CD8-positive, alpha-beta memory T cell (primary cell): ENCODE measurements at regions not wholly inside any gene's neighbourhood (a gene's known extent, or its start where the extent isn't known, plus 50 kb on each side); places are given as distances from the start of the nearest gene placed in this dataset.
"Not testable (repeated sequence)": the region's sequence is repeated elsewhere in the genome, so short reads cannot be mapped to it uniquely, and the experiment has no call there.

Experiments used
- CTCF ChIA-PET: fragments of 350-600 bp; sonication (Branson Sonifier 250); formaldehyde crosslinking; loops from one replicate; lab custom pipeline; 2021; ENCODE audit warnings: antibody characterized with exemption; lab: Charles Lee
- POLR2A ChIA-PET: fragments of 350-600 bp; sonication (Branson Sonifier 250); formaldehyde crosslinking; loops from one replicate; lab custom pipeline; 2021; ENCODE audit warnings: antibody characterized with exemption; lab: Charles Lee
- DNase-seq, 5 donors: peaks; one replicate each; pipeline versions ENCODE4 v3.0.0 to v3.0.0-alpha.2; 2020 to 2022; ENCODE audit warnings: mixed read lengths in 1 of 5
- H3K27ac ChIP-seq: one replicate; pipeline ENCODE4 v1.7.0; 2013; ENCODE audit warnings: low read depth, mild to moderate bottlenecking, low read length, moderate library complexity
- H3K27me3 ChIP-seq: 2 replicates; pipeline ENCODE4 v1.7.0; 2013; ENCODE audit warnings: low read length, mild to moderate bottlenecking; ENCODE audit not compliant: insufficient read depth, poor library complexity, severe bottlenecking
- H3K36me3 ChIP-seq: 2 replicates; pipeline ENCODE4 v1.7.0; 2013; ENCODE audit warnings: mild to moderate bottlenecking, low read length, moderate library complexity; ENCODE audit not compliant: insufficient read depth
- H3K4me1 ChIP-seq: 2 replicates; pipeline ENCODE4 v1.7.0; 2013; ENCODE audit warnings: mild to moderate bottlenecking, low read length, moderate library complexity; ENCODE audit not compliant: insufficient read depth
- H3K4me3 ChIP-seq: 2 replicates; pipeline ENCODE4 v1.7.0; 2013; ENCODE audit warnings: mild to moderate bottlenecking, low read length
- H3K9me3 ChIP-seq: 2 replicates; pipeline ENCODE4 v1.7.0; 2013; ENCODE audit warnings: mild to moderate bottlenecking, low read length
- H3K27ac Mint-ChIP-seq, 8 donors: one replicate each; pipeline ENCODE4 v1.8.0; 2020 to 2021; ENCODE audit warnings: mixed read lengths in 8 of 8, mild to moderate bottlenecking in 6 of 8, inconsistent platforms in 3 of 8, moderate library complexity in 3 of 8
- H3K27me3 Mint-ChIP-seq, 2 donors: one replicate each; pipeline ENCODE4 v1.8.0; 2020 to 2021; ENCODE audit warnings: mixed read lengths in 2 of 2, mild to moderate bottlenecking in 1 of 2, moderate library complexity in 1 of 2
- H3K36me3 Mint-ChIP-seq, 3 donors: one replicate each; pipeline ENCODE4 v1.8.0; 2020 to 2021; ENCODE audit warnings: mixed read lengths in 3 of 3, inconsistent platforms in 1 of 3, mild to moderate bottlenecking in 1 of 3
- H3K4me1 Mint-ChIP-seq, 3 donors: one replicate each; pipeline ENCODE4 v1.8.0; 2020 to 2021; ENCODE audit warnings: mixed read lengths in 3 of 3, inconsistent platforms in 1 of 3, mild to moderate bottlenecking in 1 of 3
- H3K4me3 Mint-ChIP-seq, 7 donors: one replicate each; pipeline ENCODE4 v1.8.0; 2020 to 2021; ENCODE audit warnings: mixed read lengths in 7 of 7, mild to moderate bottlenecking in 6 of 7, moderate library complexity in 4 of 7, inconsistent platforms in 2 of 7
- H3K9me3 Mint-ChIP-seq, 5 donors: one replicate each; pipeline ENCODE4 v1.8.0; 2020 to 2022; ENCODE audit warnings: mixed read lengths in 5 of 5, mild to moderate bottlenecking in 3 of 5, moderate library complexity in 2 of 5, inconsistent platforms in 1 of 5

GRCh38 chr2:163897799-163898198, 162.0 kb upstream of the FIGN start:
- H3K27me3 ChIP-seq = no peaks in the 10 kb centered on the region
- H3K27ac ChIP-seq = no peak overlapping the region
- no peaks in the 10 kb centered on the region for H3K36me3 ChIP-seq
- H3K36me3 Mint-ChIP-seq = no peaks in the 10 kb centered on the region
- H3K9me3 ChIP-seq = no peaks in the 10 kb centered on the region
- no peaks in the 10 kb centered on the region for H3K27me3 Mint-ChIP-seq
- no peaks in the 10 kb centered on the region for H3K4me1 ChIP-seq
- no peak for DNase-seq
- peaks cover 12 to 40% (median 22%) of the 10 kb centered on the region in 5 donors for H3K9me3 Mint-ChIP-seq
- H3K27ac Mint-ChIP-seq = no peak overlapping the region
- no peak overlapping the region for H3K4me3 Mint-ChIP-seq
- H3K4me3 ChIP-seq = no peak overlapping the region
- H3K4me1 Mint-ChIP-seq = no peaks in the 10 kb centered on the region
- ChIA-PET CTCF (no interaction called here), POLR2A (no interaction called here)

DNA sequence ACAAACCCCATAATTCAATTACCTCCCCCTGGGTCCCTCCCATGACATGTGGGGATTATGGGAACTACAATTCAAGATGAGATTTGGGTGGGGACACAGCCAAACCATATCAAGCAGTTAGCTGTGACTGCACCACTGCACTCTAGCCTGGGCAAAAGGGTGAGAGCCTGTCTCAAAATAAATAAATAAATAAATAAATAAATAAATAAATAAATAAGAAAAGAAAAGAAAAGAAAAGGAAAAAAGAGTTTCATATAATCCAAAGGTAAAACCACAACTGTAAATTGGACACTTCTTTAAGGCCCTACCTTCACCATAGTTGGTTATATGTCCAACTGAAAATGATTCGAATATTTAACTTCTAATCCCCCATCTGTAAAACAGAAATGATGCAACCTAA, 157.6 kb upstream of the FIGN start:
- H3K27me3 ChIP-seq, CTCF ChIA-PET, POLR2A ChIA-PET, DNase-seq, H3K36me3 ChIP-seq, H3K27me3 Mint-ChIP-seq, H3K4me1 Mint-ChIP-seq, H3K27ac Mint-ChIP-seq, H3K4me3 ChIP-seq, H3K9me3 ChIP-seq, H3K27ac ChIP-seq, H3K4me3 Mint-ChIP-seq, H3K36me3 Mint-ChIP-seq, H3K4me1 ChIP-seq: not testable (repeated sequence)
- H3K9me3 Mint-ChIP-seq = peaks cover 6 to 36% (median 11%) of the 10 kb centered on the region in 5 donors

GRCh38 chr2:163888591-163888990, 152.8 kb upstream of the FIGN start:
- H3K27ac ChIP-seq = no peak overlapping the region
- H3K9me3 ChIP-seq = no peaks in the 10 kb centered on the region
- H3K4me3 ChIP-seq = no peak overlapping the region
- no peaks in the 10 kb centered on the region for H3K36me3 ChIP-seq
- no peaks in the 10 kb centered on the region for H3K4me1 Mint-ChIP-seq
- no peak for DNase-seq
- H3K4me3 Mint-ChIP-seq = no peak overlapping the region
- ChIA-PET CTCF (no interaction called here), POLR2A (no interaction called here)
- H3K9me3 Mint-ChIP-seq = peaks cover 6 to 30% (median 12%) of the 10 kb centered on the region in 5 donors
- H3K27ac Mint-ChIP-seq = no peak overlapping the region
- H3K4me1 ChIP-seq = no peaks in the 10 kb centered on the region
- no peaks in the 10 kb centered on the region for H3K27me3 Mint-ChIP-seq
- no peaks in the 10 kb centered on the region for H3K27me3 ChIP-seq
- no peaks in the 10 kb centered on the region for H3K36me3 Mint-ChIP-seq

GRCh38 chr2:163887182-163887581, 151.4 kb upstream of the FIGN start:
- H3K27me3 ChIP-seq = no peaks in the 10 kb centered on the region
- Mint-ChIP-seq H3K4me1 (no peaks in the 10 kb centered on the region), H3K27me3 (no peaks in the 10 kb centered on the region), H3K4me3 (no peak overlapping the region), H3K9me3 (peaks cover 0 to 24% (median 10%) of the 10 kb centered on the region in 5 donors), H3K36me3 (no peaks in the 10 kb centered on the region), H3K27ac (no peak overlapping the region)
- CTCF ChIA-PET = no interaction called here
- no peaks in the 10 kb centered on the region for H3K9me3 ChIP-seq
- H3K36me3 ChIP-seq = no peaks in the 10 kb centered on the region
- H3K4me3 ChIP-seq = no peak overlapping the region
- DNase-seq = no peak
- H3K27ac ChIP-seq = no peak overlapping the region
- POLR2A ChIA-PET = no interaction called here
- H3K4me1 ChIP-seq = no peaks in the 10 kb centered on the region

- Mint-ChIP-seq H3K27me3 (no peaks in the 10 kb centered on the region), H3K27ac (no peak overlapping the region), H3K36me3 (no peaks in the 10 kb centered on the region), H3K4me1 (no peaks in the 10 kb centered on the region), H3K9me3 (peaks cover 4 to 18% (median 14%) of the 10 kb centered on the region in 5 donors), H3K4me3 (no peak overlapping the region)
- H3K4me3 ChIP-seq = no peak overlapping the region
- H3K36me3 ChIP-seq = no peaks in the 10 kb centered on the region
- H3K4me1 ChIP-seq = no peaks in the 10 kb centered on the region
- H3K27me3 ChIP-seq = no peaks in the 10 kb centered on the region
- DNase-seq = no peak
- H3K27ac ChIP-seq = no peak overlapping the region
- POLR2A ChIA-PET = no interaction called here
- no peaks in the 10 kb centered on the region for H3K9me3 ChIP-seq
- CTCF ChIA-PET = no interaction called here
These were observed 148.6 kb upstream of the FIGN start for GRCh38 chr2:163884416-163884815.

- no peak for DNase-seq
- ChIA-PET CTCF (no interaction called here), POLR2A (no interaction called here)
- Histone ChIP-seq H3K27me3 (no peaks in the 10 kb centered on the region), H3K36me3 (no peaks in the 10 kb centered on the region), H3K27ac (no peak overlapping the region), H3K4me1 (no peaks in the 10 kb centered on the region), H3K9me3 (no peaks in the 10 kb centered on the region), H3K4me3 (no peak overlapping the region)
- Mint-ChIP-seq H3K4me3 (no peak overlapping the region), H3K27me3 (no peaks in the 10 kb centered on the region), H3K9me3 (peaks cover under 1 to 16% (median 9%) of the 10 kb centered on the region in 5 donors), H3K4me1 (no peaks in the 10 kb centered on the region), H3K27ac (peak overlapping the region in 1 of 8 donors; percentile 16), H3K36me3 (no peaks in the 10 kb centered on the region)
These were observed 142.9 kb upstream of the FIGN start for GRCh38 chr2:163878718-163879117.

GRCh38 chr2:163877316-163877715, 141.5 kb upstream of the FIGN start:
- H3K27ac Mint-ChIP-seq = no peak overlapping the region
- POLR2A ChIA-PET = no interaction called here
- no peak for DNase-seq
- H3K4me1 ChIP-seq = no peaks in the 10 kb centered on the region
- peaks cover 0 to 18% (median 7%) of the 10 kb centered on the region in 5 donors for H3K9me3 Mint-ChIP-seq
- no peaks in the 10 kb centered on the region for H3K27me3 ChIP-seq
- H3K9me3 ChIP-seq = no peaks in the 10 kb centered on the region
- H3K36me3 Mint-ChIP-seq = no peaks in the 10 kb centered on the region
- no peak overlapping the region for H3K4me3 Mint-ChIP-seq
- H3K27me3 Mint-ChIP-seq = no peaks in the 10 kb centered on the region
- H3K36me3 ChIP-seq = no peaks in the 10 kb centered on the region
- H3K4me1 Mint-ChIP-seq = no peaks in the 10 kb centered on the region
- no peak overlapping the region for H3K4me3 ChIP-seq
- no peak overlapping the region for H3K27ac ChIP-seq
- CTCF ChIA-PET = no interaction called here

- ChIA-PET CTCF (no interaction called here), POLR2A (no interaction called here)
- Histone ChIP-seq H3K27me3 (no peaks in the 10 kb centered on the region), H3K4me3 (no peak overlapping the region), H3K9me3 (no peaks in the 10 kb centered on the region), H3K27ac (no peak overlapping the region), H3K36me3 (no peaks in the 10 kb centered on the region), H3K4me1 (no peaks in the 10 kb centered on the region)
- Mint-ChIP-seq H3K27me3 (no peaks in the 10 kb centered on the region), H3K4me3 (no peak overlapping the region), H3K4me1 (no peaks in the 10 kb centered on the region), H3K9me3 (peaks cover 0 to 9% (median 1%) of the 10 kb centered on the region in 5 donors), H3K27ac (no peak overlapping the region), H3K36me3 (no peaks in the 10 kb centered on the region)
- no peak for DNase-seq
These were observed 127.3 kb upstream of the FIGN start for GRCh38 chr2:163863073-163863472.

DNA sequence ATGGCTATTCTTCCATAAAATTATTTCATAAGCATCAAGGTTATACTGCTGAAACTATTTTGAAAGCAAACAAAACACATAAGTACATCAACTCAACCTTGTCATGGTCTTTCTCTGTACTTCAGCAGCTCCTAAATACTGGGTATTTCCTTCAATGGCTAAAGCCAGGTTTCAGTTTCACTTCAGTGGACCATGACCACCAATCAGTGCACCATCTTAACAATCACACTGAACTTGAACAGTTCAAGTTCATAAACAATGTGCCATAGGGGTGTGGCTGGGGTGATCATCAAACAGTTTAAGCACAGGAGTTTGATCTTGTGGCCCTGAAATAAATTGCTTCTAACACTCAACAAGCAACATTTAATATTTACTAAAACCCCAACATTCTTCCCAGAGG, 124.1 kb upstream of the FIGN start:
- no peak overlapping the region for H3K27ac Mint-ChIP-seq
- POLR2A ChIA-PET = no interaction called here
- Histone ChIP-seq H3K4me3 (no peak overlapping the region), H3K9me3 (no peaks in the 10 kb centered on the region), H3K27me3 (no peaks in the 10 kb centered on the region), H3K27ac (no peak overlapping the region), H3K4me1 (no peaks in the 10 kb centered on the region), H3K36me3 (no peaks in the 10 kb centered on the region)
- H3K36me3 Mint-ChIP-seq = no peaks in the 10 kb centered on the region
- H3K4me3 Mint-ChIP-seq = no peak overlapping the region
- no peaks in the 10 kb centered on the region for H3K27me3 Mint-ChIP-seq
- CTCF ChIA-PET = no interaction called here
- no peak for DNase-seq
- H3K4me1 Mint-ChIP-seq = no peaks in the 10 kb centered on the region
- peaks cover 2 to 13% (median 4%) of the 10 kb centered on the region in 5 donors for H3K9me3 Mint-ChIP-seq
